Mesothelial cell of epicardium (in vitro differentiated cells): ENCODE measurements at regions not wholly inside any gene's neighbourhood (a gene's known extent, or its start where the extent isn't known, plus 50 kb on each side); places are given as distances from the start of the nearest gene placed in this dataset.

Source experiments
- DNase-seq, 2 experiments: peaks; one replicate each; pipeline ENCODE4 v3.0.0; 2021; ENCODE audit warnings: low spot score in 2 of 2; ENCODE audit not compliant: unreplicated experiment in 2 of 2
- H3K27ac Mint-ChIP-seq: 2 replicates; pipeline ENCODE4 v1.8.0; 2021; ENCODE audit warnings: mixed read lengths
- H3K27me3 Mint-ChIP-seq: 2 replicates; pipeline ENCODE4 v1.8.0; 2021; ENCODE audit warnings: low read depth, mixed read lengths
- H3K36me3 Mint-ChIP-seq: 2 replicates; pipeline ENCODE4 v1.8.0; 2021; ENCODE audit warnings: mixed read lengths
- H3K4me1 Mint-ChIP-seq: 2 replicates; pipeline ENCODE4 v1.8.0; 2021; ENCODE audit warnings: mixed read lengths
- H3K4me3 Mint-ChIP-seq: 2 replicates; pipeline ENCODE4 v1.8.0; 2021; ENCODE audit warnings: mild to moderate bottlenecking, moderate library complexity, mixed read lengths
- H3K9me3 Mint-ChIP-seq: 2 replicates; pipeline ENCODE4 v1.8.0; 2021; ENCODE audit warnings: mixed read lengths
- TF ChIP-seq, protein P1 (sequence below): fragments of 200-600 bp; sonication (generic); IDR thresholded peaks from one replicate; pipeline ENCODE4 v1.5.0; 2021; ENCODE audit warnings: antibody characterized with exemption; ENCODE audit not compliant: unreplicated experiment

DNA sequence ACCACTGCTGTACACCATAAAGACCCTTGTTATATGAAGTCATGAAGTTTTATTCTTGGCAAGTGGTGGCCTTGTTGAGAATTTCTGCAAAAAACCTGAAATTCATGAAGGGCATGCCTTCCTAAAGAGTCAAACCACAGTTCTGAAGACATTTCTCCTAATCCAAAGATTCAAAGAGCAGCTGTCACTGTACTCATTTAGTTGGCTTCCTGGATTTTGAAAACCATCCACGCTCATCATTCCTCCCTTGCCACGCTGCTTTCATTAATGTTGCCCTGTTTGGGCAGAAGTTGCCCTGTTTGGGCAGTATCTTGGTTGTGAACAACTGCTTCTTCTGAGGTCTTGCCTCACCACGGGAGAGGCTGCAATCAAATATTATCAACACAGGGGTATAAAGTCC is 560.3 kb upstream of the TLE4 start:
- Mint-ChIP-seq H3K4me3 (no peak overlapping the region), H3K27ac (no peak overlapping the region), H3K4me1 (peaks cover 4% of the 10 kb centered on the region), H3K36me3 (no peaks in the 10 kb centered on the region), H3K27me3 (peaks cover 2% of the 10 kb centered on the region), H3K9me3 (peaks cover 20% of the 10 kb centered on the region)
- no peak for DNase-seq
- TF ChIP-seq, protein P1, sequence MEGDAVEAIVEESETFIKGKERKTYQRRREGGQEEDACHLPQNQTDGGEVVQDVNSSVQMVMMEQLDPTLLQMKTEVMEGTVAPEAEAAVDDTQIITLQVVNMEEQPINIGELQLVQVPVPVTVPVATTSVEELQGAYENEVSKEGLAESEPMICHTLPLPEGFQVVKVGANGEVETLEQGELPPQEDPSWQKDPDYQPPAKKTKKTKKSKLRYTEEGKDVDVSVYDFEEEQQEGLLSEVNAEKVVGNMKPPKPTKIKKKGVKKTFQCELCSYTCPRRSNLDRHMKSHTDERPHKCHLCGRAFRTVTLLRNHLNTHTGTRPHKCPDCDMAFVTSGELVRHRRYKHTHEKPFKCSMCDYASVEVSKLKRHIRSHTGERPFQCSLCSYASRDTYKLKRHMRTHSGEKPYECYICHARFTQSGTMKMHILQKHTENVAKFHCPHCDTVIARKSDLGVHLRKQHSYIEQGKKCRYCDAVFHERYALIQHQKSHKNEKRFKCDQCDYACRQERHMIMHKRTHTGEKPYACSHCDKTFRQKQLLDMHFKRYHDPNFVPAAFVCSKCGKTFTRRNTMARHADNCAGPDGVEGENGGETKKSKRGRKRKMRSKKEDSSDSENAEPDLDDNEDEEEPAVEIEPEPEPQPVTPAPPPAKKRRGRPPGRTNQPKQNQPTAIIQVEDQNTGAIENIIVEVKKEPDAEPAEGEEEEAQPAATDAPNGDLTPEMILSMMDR: no peak

DNA sequence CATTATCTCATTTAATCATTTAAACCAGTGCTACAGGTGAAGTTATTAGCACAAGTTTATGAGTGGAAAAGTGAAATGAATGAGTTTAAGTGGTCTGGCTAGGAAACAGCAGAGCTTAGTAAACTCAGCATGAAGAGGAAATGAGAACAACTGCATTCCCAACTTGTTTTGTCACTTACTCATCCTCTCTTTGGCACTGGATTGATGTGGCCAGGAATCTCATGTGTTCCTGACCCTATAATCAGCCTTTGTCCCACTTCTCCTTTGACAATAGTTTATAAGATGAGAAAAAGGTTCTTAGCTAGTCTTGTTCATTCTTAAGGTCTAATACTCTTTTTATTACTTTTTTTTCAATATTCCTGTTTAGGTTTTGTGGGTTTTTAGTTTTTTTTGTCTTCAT is 559.2 kb upstream of the TLE4 start:
- H3K9me3 Mint-ChIP-seq: peaks cover 20% of the 10 kb centered on the region

DNA sequence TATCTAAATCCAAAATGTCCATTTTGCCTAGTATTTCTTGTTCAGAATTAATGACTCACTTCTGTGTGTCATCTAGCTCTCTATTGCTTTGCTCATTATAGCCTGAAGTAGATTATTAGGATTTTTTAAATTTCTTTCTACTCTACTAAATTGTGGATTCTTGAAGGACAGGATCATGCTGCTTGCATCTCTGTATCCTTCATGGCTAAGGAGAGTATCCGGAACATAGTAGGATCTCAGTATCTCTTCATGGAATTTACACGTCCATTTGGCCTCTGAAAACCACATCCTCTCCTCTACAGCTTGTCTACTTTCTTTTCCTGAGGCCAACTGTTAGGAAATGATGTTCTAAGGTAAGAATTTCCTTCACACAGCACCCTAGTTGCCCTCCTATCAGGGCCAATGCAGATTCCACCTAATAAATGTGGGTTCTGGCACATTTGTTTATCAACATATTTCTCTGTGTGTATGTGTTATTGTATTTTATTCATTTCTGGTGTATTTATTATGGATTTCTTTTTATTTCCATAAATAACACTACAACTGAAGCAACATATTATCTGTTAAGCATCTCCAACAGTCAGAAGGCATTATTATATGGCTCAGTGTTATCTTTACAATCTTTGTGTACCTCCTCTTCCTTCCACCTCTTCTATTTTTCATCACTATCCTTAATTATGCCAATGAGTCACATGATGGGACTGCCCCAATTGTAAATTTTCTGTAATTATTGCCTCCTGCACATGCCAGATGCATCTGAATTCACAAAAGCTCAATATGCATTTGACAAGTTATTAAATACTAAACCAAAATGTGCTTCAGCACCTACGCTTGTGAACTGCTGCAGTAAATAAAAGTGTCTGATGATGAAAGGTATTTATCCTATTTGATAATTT is 557.8 kb upstream of the TLE4 start:
- Mint-ChIP-seq H3K27ac (no peak overlapping the region), H3K27me3 (peaks cover 2% of the 10 kb centered on the region), H3K4me1 (peaks cover 4% of the 10 kb centered on the region), H3K9me3 (peaks cover 23% of the 10 kb centered on the region), H3K4me3 (no peak overlapping the region), H3K36me3 (no peaks in the 10 kb centered on the region)
- no peak for DNase-seq
- TF ChIP-seq, protein P1: no peak

More for the DNA sequence above, 559.2 kb upstream of the TLE4 start:
- Mint-ChIP-seq H3K4me3 (no peak overlapping the region), H3K27ac (no peak overlapping the region), H3K36me3 (no peaks in the 10 kb centered on the region), H3K27me3 (peaks cover 2% of the 10 kb centered on the region), H3K4me1 (peaks cover 4% of the 10 kb centered on the region)
- TF ChIP-seq, protein P1: no peak
- DNase-seq: no peak

DNA sequence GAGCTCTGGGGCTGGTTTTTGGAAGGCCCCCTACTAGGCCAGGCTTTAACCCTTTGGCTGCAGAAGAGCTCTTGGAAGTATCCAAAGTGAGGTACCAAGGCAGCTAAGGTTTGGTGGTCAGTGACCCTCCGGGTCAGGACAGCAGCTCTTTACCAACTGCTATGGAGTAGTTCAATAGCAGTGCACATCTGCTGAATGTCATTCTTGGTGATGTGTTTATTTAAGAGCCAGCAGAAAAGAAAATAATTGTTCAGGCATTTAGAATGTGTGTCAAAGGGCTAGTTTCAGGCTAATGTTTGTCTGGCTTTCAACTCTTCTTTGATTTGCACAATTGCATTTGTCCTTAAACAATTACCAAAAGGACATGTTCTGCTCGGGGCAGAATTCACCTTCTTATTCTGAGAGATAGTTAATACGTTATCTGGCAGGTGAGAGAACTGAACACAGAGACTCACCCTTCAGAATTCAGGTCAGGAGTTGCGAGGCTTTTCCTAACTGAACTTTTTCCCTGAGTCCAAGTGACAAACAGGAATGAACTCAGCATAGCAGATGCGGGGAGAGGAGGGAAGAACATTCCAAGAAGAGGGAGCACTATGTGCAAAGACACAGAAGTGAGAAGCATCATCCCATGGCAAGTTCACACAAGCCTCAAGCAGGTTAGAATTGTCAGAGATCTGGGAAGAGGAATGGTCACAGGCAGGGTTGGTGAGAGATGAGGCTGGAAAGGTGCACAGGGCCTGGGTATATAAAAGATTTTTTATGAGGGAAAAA is 556.7 kb upstream of the TLE4 start:
- no peak for DNase-seq
- no peak overlapping the region for H3K27ac Mint-ChIP-seq
- peaks cover 2% of the 10 kb centered on the region for H3K27me3 Mint-ChIP-seq
- TF ChIP-seq, protein P1: no peak
- no peaks in the 10 kb centered on the region for H3K36me3 Mint-ChIP-seq
- H3K9me3 Mint-ChIP-seq: peaks cover 17% of the 10 kb centered on the region
- H3K4me1 Mint-ChIP-seq: peaks cover 4% of the 10 kb centered on the region
- no peak overlapping the region for H3K4me3 Mint-ChIP-seq

DNA sequence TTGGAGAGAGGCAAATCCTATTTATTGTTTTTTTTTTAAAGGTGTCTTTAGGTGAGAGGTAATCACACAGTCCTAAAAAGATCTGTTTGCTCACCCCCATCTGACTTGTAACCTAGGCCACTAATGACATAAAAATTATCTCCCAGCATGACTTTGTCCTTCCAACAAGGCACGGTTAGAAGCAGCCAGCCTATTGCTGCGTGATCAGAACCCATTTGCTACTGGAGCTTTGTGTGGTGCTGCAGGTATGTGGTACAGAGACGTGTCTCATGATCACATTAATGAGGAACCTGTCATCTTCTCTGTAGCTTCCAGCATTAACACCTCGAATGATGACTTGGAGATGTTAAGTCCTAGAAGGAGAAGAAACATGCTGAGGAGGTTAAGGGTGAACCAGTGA is 555.8 kb upstream of the TLE4 start:
- no peak for DNase-seq
- peaks cover 4% of the 10 kb centered on the region for H3K4me1 Mint-ChIP-seq
- H3K27me3 Mint-ChIP-seq: peaks cover 2% of the 10 kb centered on the region
- no peaks in the 10 kb centered on the region for H3K36me3 Mint-ChIP-seq
- H3K9me3 Mint-ChIP-seq: peaks cover 19% of the 10 kb centered on the region
- H3K27ac Mint-ChIP-seq: no peak overlapping the region
- no peak overlapping the region for H3K4me3 Mint-ChIP-seq
- TF ChIP-seq, protein P1: no peak
